ENCODE measurements at regions not wholly inside any gene's neighbourhood (a gene's known extent, or its start where the extent isn't known, plus 50 kb on each side); places are given as distances from the start of the nearest gene placed in this dataset.

GRCh38 chr3:176937541-176937940 lies 259.7 kb downstream of the TBL1XR1 start:
- TF ChIP-seq CTCF (optimal IDR thresholded peaks at IDR 0.05 in 1 of 3, IDR thresholded peaks at IDR 0.05 in 1 of 3, conservative IDR thresholded peaks at IDR 0.05 in 1 of 3; ENCODE audit: extremely low read depth in 1 of 3, insufficient read depth in 2 of 3, low read length in 3 of 3) (no peak), EZH2 (IDR thresholded peaks at IDR 0.05; ENCODE audit: low read length) (no peak)
